Neural cell (in vitro differentiated cells): ENCODE measurements at regions not wholly inside any gene's neighbourhood (a gene's known extent, or its start where the extent isn't known, plus 50 kb on each side); places are given as distances from the start of the nearest gene placed in this dataset.

ENCODE experiments used
- EZH2 ChIP-seq: fragments of 200-600, 300-800 bp; shearing (Covaris generic), sonication (generic); IDR thresholded peaks from 2 replicates; pipeline ENCODE4 v1.6.1; 2014; ENCODE audit warnings: antibody characterized with exemption, low read length, borderline replicate concordance, mild to moderate bottlenecking; ENCODE audit not compliant: insufficient read depth, poor library complexity, severe bottlenecking
- MXI1 ChIP-seq: fragments of 450-650 bp; conservative IDR thresholded peaks from 2 replicates; pipeline ENCODE4 v1.6.1; 2014; ENCODE audit warnings: antibody characterized with exemption, mild to moderate bottlenecking; ENCODE audit not compliant: poor library complexity, severe bottlenecking
- POLR2AphosphoS5 ChIP-seq: IDR thresholded peaks from 2 replicates; pipeline ENCODE4 v1.6.1; 2012
- RAD21 ChIP-seq: fragments of 450-650 bp; conservative IDR thresholded peaks from 2 replicates; pipeline ENCODE4 v1.6.1; 2014; ENCODE audit warnings: antibody characterized with exemption, mild to moderate bottlenecking, moderate library complexity
- TF ChIP-seq, protein P1 (sequence below): IDR thresholded peaks from 2 replicates; pipeline ENCODE4 v1.6.1; 2012; ENCODE audit warnings: borderline replicate concordance
- TF ChIP-seq, protein P2 (sequence below): fragments of 450-650 bp; IDR thresholded peaks from 2 replicates; pipeline ENCODE4 v1.5.1; 2014; ENCODE audit warnings: antibody characterized with exemption, mild to moderate bottlenecking, moderate library complexity; ENCODE audit not compliant: poor library complexity, severe bottlenecking

DNA sequence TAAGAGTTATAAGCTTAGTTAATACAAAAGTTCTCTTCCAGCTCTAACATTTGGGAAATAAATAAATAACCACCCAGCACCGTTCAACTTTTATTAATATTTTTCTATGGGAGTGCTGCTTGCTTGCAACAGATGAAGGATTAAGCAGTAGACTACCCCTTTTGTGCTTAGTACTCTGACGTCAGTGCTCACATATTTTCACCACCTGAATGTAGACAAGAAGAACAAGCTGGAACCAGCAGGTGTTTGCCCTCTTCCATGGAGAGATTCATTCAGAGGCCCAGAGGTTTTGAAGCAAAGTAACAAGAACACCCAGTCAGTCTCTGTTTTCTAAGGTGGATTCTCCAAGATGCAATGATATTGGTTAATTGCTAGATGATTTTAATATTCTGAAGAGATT, 307.1 kb upstream of the PIK3C3 start:
- TF ChIP-seq EZH2 = no peak
- TF ChIP-seq, protein P1, sequence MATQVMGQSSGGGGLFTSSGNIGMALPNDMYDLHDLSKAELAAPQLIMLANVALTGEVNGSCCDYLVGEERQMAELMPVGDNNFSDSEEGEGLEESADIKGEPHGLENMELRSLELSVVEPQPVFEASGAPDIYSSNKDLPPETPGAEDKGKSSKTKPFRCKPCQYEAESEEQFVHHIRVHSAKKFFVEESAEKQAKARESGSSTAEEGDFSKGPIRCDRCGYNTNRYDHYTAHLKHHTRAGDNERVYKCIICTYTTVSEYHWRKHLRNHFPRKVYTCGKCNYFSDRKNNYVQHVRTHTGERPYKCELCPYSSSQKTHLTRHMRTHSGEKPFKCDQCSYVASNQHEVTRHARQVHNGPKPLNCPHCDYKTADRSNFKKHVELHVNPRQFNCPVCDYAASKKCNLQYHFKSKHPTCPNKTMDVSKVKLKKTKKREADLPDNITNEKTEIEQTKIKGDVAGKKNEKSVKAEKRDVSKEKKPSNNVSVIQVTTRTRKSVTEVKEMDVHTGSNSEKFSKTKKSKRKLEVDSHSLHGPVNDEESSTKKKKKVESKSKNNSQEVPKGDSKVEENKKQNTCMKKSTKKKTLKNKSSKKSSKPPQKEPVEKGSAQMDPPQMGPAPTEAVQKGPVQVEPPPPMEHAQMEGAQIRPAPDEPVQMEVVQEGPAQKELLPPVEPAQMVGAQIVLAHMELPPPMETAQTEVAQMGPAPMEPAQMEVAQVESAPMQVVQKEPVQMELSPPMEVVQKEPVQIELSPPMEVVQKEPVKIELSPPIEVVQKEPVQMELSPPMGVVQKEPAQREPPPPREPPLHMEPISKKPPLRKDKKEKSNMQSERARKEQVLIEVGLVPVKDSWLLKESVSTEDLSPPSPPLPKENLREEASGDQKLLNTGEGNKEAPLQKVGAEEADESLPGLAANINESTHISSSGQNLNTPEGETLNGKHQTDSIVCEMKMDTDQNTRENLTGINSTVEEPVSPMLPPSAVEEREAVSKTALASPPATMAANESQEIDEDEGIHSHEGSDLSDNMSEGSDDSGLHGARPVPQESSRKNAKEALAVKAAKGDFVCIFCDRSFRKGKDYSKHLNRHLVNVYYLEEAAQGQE = no peak
- TF ChIP-seq, protein P2, sequence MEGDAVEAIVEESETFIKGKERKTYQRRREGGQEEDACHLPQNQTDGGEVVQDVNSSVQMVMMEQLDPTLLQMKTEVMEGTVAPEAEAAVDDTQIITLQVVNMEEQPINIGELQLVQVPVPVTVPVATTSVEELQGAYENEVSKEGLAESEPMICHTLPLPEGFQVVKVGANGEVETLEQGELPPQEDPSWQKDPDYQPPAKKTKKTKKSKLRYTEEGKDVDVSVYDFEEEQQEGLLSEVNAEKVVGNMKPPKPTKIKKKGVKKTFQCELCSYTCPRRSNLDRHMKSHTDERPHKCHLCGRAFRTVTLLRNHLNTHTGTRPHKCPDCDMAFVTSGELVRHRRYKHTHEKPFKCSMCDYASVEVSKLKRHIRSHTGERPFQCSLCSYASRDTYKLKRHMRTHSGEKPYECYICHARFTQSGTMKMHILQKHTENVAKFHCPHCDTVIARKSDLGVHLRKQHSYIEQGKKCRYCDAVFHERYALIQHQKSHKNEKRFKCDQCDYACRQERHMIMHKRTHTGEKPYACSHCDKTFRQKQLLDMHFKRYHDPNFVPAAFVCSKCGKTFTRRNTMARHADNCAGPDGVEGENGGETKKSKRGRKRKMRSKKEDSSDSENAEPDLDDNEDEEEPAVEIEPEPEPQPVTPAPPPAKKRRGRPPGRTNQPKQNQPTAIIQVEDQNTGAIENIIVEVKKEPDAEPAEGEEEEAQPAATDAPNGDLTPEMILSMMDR = no peak
- no peak for TF ChIP-seq POLR2AphosphoS5
- no peak for TF ChIP-seq RAD21
- TF ChIP-seq MXI1 = no peak
